Memory B cell (primary cell): ENCODE measurements at regions not wholly inside any gene's neighbourhood (a gene's known extent, or its start where the extent isn't known, plus 50 kb on each side); places are given as distances from the start of the nearest gene placed in this dataset.
A peak's percentile ranks its signal among the peaks of the same experiment; 100 is the strongest.
"Not testable (repeated sequence)": the region's sequence is repeated elsewhere in the genome, so short reads cannot be mapped to it uniquely, and the experiment has no call there.

Experiments
- ATAC-seq: fragments of 150-1000 bp; cut with Tn5 transposase; 2 replicates; pipeline ENCODE4 v1.10.0; 2021; ENCODE audit warnings: low read depth, mild to moderate bottlenecking, moderate library complexity
- DNase-seq, 2 donors: peaks; one replicate each; pipeline ENCODE4 v3.0.0; 2022; ENCODE audit warnings: low spot score in 2 of 2
- H3K27ac Mint-ChIP-seq: one replicate; pipeline ENCODE4 v1.8.0; 2022; ENCODE audit warnings: mild to moderate bottlenecking, moderate library complexity, mixed read lengths
- H3K27me3 Mint-ChIP-seq: one replicate; pipeline ENCODE4 v1.8.0; 2022; ENCODE audit warnings: mixed read lengths
- H3K36me3 Mint-ChIP-seq: one replicate; pipeline ENCODE4 v1.8.0; 2022; ENCODE audit warnings: mild to moderate bottlenecking, mixed read lengths
- H3K4me1 Mint-ChIP-seq: one replicate; pipeline ENCODE4 v1.8.0; 2022; ENCODE audit warnings: mixed read lengths
- H3K4me3 Mint-ChIP-seq: one replicate; pipeline ENCODE4 v1.8.0; 2022; ENCODE audit warnings: mild to moderate bottlenecking, moderate library complexity, mixed read lengths
- H3K9me3 Mint-ChIP-seq: one replicate; pipeline ENCODE4 v1.8.0; 2022; ENCODE audit warnings: mixed read lengths

DNA sequence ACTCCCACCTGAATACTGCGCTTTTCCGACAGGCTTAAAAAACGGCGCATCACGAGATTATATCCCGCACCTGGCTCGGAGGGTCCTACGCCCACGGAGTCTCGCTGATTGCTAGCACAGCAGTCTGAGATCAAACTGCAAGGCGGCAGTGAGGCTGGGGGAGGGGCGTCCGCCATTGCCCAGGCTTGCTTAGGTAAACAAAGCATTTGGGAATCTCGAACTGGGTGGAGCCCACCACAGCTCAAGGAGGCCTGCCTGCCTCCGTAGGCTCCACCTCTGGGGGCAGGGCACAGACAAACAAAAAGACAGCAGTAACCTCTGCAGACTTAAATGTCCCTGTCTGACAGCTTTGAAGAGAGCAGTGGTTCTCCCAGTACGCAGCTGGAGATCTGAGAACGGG, 976.2 kb upstream of the TMEFF2 start:
- H3K36me3 Mint-ChIP-seq, DNase-seq, H3K27ac Mint-ChIP-seq, H3K27me3 Mint-ChIP-seq, H3K4me1 Mint-ChIP-seq, H3K9me3 Mint-ChIP-seq, ATAC-seq: not testable (repeated sequence)
- peak overlapping the region; percentile 64 for H3K4me3 Mint-ChIP-seq

DNA sequence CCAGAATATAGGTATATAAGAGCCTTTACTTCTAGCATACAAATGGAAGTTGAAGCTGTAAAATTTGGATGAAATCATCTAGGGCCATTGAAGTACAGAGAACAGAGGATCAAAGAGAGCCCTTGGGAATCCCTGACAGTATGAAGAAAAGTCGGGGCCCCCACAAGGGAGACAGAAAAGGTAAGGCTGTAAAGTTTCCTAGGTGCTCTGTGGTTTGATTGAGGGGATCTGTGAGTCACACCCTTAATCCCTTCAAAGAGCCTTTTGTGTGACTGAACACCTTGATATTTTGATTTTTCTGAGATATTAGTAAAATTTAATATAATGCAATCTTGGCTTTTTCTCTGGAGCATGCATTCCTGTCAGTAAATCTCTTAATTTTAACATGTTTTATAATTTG, 961.7 kb upstream of the TMEFF2 start:
- Mint-ChIP-seq H3K27me3 (no peaks in the 10 kb centered on the region), H3K36me3 (no peaks in the 10 kb centered on the region), H3K27ac (no peak overlapping the region), H3K4me3 (no peak overlapping the region), H3K9me3 (no peaks in the 10 kb centered on the region), H3K4me1 (no peaks in the 10 kb centered on the region)
- ATAC-seq (no peak), DNase-seq (no peak)

DNA sequence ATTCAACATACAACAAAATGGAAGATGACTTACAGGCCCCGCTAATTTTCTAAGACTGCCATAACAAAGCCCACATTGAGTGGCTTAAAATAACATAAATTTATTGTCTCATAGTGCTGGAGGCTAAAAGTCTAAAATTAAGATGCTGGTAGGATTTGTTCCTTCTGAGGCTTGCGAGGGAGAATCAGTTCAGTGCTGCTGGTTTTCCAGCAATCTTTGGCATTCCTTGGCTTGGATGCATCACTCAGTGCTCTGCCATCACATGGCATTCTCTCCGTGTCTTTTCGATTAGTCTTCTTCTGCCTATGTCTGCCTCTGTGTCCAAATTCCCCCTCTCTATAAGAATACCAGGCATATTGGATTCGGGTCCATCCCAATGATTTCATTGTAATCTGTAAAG, 959.3 kb upstream of the TMEFF2 start:
- H3K36me3 Mint-ChIP-seq = no peaks in the 10 kb centered on the region
- DNase-seq = no peak
- no peak overlapping the region for H3K27ac Mint-ChIP-seq
- H3K9me3 Mint-ChIP-seq = no peaks in the 10 kb centered on the region
- no peaks in the 10 kb centered on the region for H3K27me3 Mint-ChIP-seq
- no peak for ATAC-seq
- no peak overlapping the region for H3K4me3 Mint-ChIP-seq
- no peaks in the 10 kb centered on the region for H3K4me1 Mint-ChIP-seq

DNA sequence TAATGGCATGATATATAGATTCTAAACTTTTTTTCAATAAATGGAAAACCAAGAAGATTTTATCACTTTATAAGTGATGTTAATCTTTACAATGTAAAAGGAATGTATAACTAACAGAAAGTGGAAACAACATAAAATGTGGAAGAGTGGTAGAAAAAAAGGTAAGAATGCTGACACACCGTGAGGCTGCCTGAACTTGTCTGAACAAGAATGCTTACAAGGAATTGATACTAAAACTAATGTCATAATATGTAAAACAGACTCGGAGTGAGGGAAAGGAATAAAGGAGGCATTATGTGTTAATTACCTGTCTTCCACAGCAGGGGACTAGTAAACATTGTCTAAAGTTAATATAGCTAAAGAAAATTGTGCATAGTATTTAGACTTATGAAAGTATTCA, 958.8 kb upstream of the TMEFF2 start:
- Mint-ChIP-seq H3K4me3 (no peak overlapping the region), H3K27ac (no peak overlapping the region), H3K36me3 (no peaks in the 10 kb centered on the region), H3K4me1 (no peaks in the 10 kb centered on the region), H3K27me3 (no peaks in the 10 kb centered on the region), H3K9me3 (no peaks in the 10 kb centered on the region)
- ATAC-seq (no peak), DNase-seq (no peak)

DNA sequence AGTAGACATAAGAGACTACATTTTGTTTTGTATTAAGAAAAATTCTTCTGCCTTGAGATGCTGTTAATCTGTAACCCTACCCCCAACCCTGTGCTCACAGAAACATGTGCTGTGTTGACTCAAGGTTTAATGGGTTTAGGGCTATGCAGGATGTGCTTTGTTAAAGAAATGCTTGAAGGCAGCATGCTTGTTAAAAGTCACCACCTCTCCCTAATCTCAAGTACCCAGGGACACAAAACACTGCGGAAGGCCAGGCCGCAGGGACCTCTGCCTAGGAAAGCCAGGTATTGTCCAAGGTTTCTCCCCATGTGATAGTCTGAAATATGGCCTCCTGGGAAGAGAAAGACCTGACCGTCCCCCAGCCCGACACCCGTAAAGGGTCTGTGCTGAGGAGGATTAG, 947.7 kb upstream of the TMEFF2 start:
- H3K4me3 Mint-ChIP-seq, H3K27me3 Mint-ChIP-seq, DNase-seq, H3K9me3 Mint-ChIP-seq, H3K4me1 Mint-ChIP-seq, H3K27ac Mint-ChIP-seq, ATAC-seq, H3K36me3 Mint-ChIP-seq: not testable (repeated sequence)

DNA sequence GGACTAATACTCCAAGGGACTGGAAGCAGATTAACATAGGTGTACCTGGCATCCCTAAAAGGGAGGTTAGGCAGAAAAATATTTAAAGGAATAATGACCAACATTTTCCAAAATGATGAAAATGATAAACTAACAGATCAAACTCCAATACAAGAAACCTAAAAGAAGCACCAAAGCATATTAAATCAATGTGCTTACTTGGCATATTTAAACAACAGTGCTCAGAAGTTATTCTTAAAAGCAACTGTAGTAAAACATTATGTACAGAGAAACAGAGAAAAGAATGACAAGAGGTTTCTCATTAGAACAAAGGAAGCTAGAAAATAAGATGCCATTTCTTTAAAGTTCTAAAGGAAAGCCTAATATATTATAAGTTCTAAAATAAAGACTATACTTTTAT, 947.3 kb upstream of the TMEFF2 start:
- ATAC-seq (no peak), DNase-seq (no peak)
- H3K27ac Mint-ChIP-seq = no peak overlapping the region
- no peaks in the 10 kb centered on the region for H3K9me3 Mint-ChIP-seq
- no peak overlapping the region for H3K4me3 Mint-ChIP-seq
- no peaks in the 10 kb centered on the region for H3K4me1 Mint-ChIP-seq
- H3K36me3 Mint-ChIP-seq = no peaks in the 10 kb centered on the region
- H3K27me3 Mint-ChIP-seq = no peaks in the 10 kb centered on the region

DNA sequence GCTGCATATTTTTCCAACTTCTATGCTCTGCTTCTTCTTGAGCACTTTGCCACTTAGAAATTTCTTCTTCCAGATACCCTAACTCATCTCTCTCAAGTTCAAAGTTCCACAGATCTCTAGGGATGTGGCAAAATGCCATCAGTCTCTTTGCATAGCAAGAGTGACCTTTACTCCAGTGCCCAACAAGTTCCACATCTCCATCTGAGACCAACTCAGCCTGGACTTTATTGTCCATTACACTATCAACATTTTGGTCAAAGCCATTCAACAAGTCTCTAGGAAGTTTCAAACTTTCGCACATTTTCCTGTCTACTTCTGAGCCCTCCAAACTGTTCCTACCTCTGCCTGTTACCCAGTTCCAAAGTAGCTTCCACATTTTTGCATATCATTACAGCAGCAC, 946.2 kb upstream of the TMEFF2 start:
- not testable (repeated sequence) for H3K4me1 Mint-ChIP-seq, ATAC-seq, H3K36me3 Mint-ChIP-seq, H3K27me3 Mint-ChIP-seq, H3K27ac Mint-ChIP-seq, H3K9me3 Mint-ChIP-seq, H3K4me3 Mint-ChIP-seq, DNase-seq

DNA sequence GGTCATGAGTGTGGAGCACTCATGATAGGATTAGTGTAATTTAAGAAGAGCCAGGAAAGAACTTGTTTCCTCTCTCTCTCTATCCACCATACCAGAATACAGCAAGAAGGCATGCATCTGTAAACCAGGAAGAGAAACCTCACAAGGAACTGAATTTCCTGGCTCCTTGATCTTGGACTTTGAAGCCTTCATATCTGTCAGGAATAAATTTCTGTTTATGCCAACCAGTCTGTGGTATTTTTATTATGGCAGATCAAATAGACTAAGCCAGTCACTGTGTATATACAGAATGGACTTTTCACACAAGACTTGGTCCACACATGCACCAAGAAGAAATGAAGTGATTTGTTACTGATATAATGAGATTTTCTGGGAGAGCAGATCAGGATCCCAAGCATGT, 930.1 kb upstream of the TMEFF2 start:
- no peaks in the 10 kb centered on the region for H3K9me3 Mint-ChIP-seq
- H3K27ac Mint-ChIP-seq = no peak overlapping the region
- H3K27me3 Mint-ChIP-seq = no peaks in the 10 kb centered on the region
- H3K4me3 Mint-ChIP-seq = no peak overlapping the region
- ATAC-seq = no peak
- no peaks in the 10 kb centered on the region for H3K36me3 Mint-ChIP-seq
- H3K4me1 Mint-ChIP-seq = no peaks in the 10 kb centered on the region
- DNase-seq = no peak

DNA sequence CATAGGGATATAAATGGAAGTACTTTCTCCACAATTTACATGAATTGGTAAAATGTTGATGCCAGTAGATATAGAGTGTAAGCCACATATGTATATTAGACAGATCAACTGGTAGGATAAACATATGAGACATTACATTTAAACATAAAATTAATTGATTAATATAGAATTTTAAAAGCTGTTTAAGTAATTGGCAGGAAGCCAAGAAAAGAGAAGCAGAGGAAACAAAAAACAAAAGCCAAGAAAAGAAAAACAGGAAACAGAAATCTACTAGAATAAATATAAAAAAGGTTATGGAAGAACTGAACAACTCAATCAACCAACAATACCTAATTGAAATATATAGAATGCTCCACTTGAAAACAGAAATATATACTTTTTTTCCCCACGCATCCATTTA, 920.1 kb upstream of the TMEFF2 start:
- no peaks in the 10 kb centered on the region for H3K9me3 Mint-ChIP-seq
- no peaks in the 10 kb centered on the region for H3K4me1 Mint-ChIP-seq
- H3K4me3 Mint-ChIP-seq = no peak overlapping the region
- no peaks in the 10 kb centered on the region for H3K36me3 Mint-ChIP-seq
- no peak for ATAC-seq
- no peaks in the 10 kb centered on the region for H3K27me3 Mint-ChIP-seq
- no peak for DNase-seq
- H3K27ac Mint-ChIP-seq = no peak overlapping the region

DNA sequence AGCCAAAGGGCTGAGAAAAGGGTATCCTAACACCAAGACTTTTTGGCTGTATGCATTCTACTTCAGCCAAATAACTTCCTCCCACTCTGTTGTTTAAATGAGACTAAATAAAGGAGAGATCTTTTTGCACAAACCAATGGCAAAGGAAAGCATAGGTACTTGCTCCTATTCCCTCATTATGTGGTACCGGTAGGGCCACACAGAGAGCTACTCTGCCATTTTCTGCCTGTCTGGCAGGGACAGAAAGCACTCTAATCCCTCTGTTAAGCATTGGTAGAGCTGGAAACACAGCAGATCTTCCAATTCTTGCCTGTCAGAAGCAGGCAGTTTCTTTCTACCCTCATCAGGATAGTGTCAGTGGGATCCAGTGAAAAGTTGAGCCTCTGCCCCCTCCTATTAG, 918.3 kb upstream of the TMEFF2 start:
- Mint-ChIP-seq H3K27ac (no peak overlapping the region), H3K27me3 (no peaks in the 10 kb centered on the region), H3K4me1 (no peaks in the 10 kb centered on the region), H3K36me3 (no peaks in the 10 kb centered on the region), H3K4me3 (no peak overlapping the region), H3K9me3 (no peaks in the 10 kb centered on the region)
- no peak for ATAC-seq
- no peak for DNase-seq

DNA sequence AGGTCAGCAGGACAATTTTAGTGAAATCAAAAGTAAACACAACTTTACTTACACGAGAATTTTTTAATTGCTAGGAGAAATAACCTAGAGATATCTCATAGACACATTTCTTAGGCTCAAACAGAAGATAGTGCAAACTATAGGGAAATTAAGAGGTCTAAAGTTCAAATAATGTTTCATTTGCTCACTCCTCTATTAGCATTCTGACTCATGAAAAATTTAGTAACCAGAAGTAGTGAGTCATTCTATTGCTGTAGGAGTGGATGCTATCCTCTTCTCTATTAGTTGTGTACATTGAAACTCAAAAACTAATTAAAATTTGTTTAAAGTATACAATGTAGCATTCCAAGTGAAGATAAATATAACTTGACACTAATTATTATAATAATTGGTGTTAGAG, 908.3 kb upstream of the TMEFF2 start:
- no peak overlapping the region for H3K27ac Mint-ChIP-seq
- no peak for ATAC-seq
- H3K36me3 Mint-ChIP-seq = no peaks in the 10 kb centered on the region
- H3K4me3 Mint-ChIP-seq = no peak overlapping the region
- DNase-seq = no peak
- H3K27me3 Mint-ChIP-seq = no peaks in the 10 kb centered on the region
- H3K9me3 Mint-ChIP-seq = no peaks in the 10 kb centered on the region
- H3K4me1 Mint-ChIP-seq = no peaks in the 10 kb centered on the region

DNA sequence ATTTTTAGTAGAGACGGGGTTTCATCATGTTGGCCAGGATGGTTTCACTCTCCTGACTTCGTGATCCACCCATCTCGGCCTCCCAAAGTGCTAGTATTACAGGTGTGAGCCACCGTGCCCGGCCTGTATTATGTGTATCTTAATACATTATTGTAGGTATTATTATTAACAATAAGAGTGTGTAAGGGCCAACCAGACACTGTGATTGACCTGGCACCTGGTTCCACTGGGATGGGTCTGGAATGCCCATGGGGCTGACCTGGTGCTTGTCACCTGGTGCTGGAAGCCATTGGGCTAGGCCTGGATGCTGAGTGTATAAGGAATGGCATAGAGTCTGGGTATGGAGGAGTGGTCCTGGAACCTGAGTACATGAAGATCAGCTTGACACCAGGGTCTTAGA, 906.9 kb upstream of the TMEFF2 start:
- ATAC-seq = no peak
- Mint-ChIP-seq H3K4me1 (no peaks in the 10 kb centered on the region), H3K27ac (no peak overlapping the region), H3K27me3 (no peaks in the 10 kb centered on the region), H3K9me3 (no peaks in the 10 kb centered on the region), H3K4me3 (no peak overlapping the region), H3K36me3 (no peaks in the 10 kb centered on the region)
- DNase-seq = no peak

DNA sequence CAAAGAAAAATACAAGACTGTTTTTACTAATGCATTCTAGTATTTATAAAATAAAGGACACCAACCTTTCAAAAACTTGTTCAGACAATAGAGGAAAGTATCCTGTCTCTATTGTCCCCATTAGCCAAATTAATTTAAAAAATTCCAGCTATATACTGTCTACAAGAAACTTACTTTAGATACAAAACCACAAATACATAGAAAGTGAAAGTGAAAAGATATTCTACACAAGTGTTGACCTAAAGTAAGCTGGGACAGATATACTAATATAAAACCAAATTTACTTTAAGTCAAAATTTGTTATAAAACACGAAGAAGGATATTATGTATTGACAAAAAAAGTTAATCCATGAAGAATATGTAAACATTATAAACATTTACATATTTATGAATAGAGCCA, 893.3 kb upstream of the TMEFF2 start:
- ATAC-seq (no peak), DNase-seq (no peak)
- Mint-ChIP-seq H3K4me1 (no peaks in the 10 kb centered on the region), H3K9me3 (peaks cover 2% of the 10 kb centered on the region), H3K27me3 (no peaks in the 10 kb centered on the region), H3K27ac (no peak overlapping the region), H3K4me3 (no peak overlapping the region), H3K36me3 (no peaks in the 10 kb centered on the region)

DNA sequence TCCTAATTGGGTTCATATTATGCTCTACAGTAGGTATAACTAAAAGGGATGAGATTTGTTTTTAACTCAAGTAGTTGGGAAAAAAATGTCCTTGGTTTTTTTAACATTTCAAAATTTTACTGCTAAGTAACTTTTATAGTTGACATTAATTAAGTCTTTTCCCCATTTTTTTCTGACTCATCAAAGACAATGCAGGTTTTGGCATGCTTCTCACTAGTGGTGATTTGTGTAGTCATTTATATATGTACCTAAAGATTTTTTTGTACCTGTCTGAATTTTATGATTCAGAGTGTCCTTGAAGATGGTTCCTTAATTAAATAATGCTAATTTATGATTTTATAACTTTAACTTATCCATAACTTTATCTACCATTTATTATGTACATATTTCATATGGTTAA, 882.3 kb upstream of the TMEFF2 start:
- Mint-ChIP-seq H3K4me1 (no peaks in the 10 kb centered on the region), H3K9me3 (no peaks in the 10 kb centered on the region), H3K36me3 (no peaks in the 10 kb centered on the region), H3K27ac (no peak overlapping the region), H3K27me3 (peaks cover 2% of the 10 kb centered on the region), H3K4me3 (no peak overlapping the region)
- ATAC-seq (no peak), DNase-seq (no peak)

DNA sequence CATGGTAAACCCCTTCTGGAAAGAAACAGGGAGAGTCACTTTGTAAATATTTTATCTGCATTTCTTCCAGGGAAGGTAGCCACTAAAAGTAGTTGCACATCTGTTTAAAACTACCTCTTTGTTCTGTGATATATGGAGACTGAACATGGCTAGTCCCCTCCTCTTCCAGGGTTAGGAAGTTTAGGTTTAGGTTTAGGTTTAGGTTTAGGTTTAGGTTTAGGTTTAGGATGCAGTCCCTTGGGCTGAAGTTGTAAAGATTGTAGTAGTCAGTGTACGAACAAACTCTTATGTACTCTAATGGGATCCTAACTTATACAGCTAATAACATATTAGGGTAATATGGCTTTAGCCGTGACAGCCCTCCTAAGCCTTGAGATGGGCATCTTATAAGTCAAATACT, 880.2 kb upstream of the TMEFF2 start:
- H3K27ac Mint-ChIP-seq = no peak overlapping the region
- no peaks in the 10 kb centered on the region for H3K36me3 Mint-ChIP-seq
- H3K9me3 Mint-ChIP-seq = peaks cover 3% of the 10 kb centered on the region
- no peaks in the 10 kb centered on the region for H3K4me1 Mint-ChIP-seq
- ATAC-seq (no peak), DNase-seq (no peak)
- H3K4me3 Mint-ChIP-seq = no peak overlapping the region
- peaks cover 2% of the 10 kb centered on the region for H3K27me3 Mint-ChIP-seq

DNA sequence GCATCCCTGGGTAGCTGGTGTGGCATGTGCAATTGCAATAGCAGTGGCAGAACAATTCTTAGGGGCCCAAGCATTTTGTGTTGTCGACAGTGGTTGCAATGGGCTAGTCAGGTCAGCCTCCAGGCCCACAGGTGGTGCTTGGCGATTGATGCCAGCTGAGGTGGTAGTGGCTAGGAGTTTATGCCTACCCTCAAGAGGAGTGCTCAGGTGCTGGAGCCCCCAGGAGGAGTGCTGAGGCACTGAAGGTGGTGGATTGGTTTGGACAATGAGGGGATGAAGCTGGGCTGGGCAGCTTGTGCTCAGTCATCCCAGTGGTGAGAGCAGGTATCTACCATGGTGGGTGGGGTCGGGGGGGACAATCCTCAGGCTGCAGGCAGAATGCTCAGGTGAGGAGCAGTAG, 877.9 kb upstream of the TMEFF2 start:
- Mint-ChIP-seq H3K36me3 (no peaks in the 10 kb centered on the region), H3K27ac (no peak overlapping the region), H3K27me3 (peaks cover 2% of the 10 kb centered on the region), H3K4me3 (no peak overlapping the region), H3K4me1 (no peaks in the 10 kb centered on the region), H3K9me3 (peaks cover 3% of the 10 kb centered on the region)
- DNase-seq (no peak), ATAC-seq (no peak)
